ENCODE measurements at regions not wholly inside any gene's neighbourhood (a gene's known extent, or its start where the extent isn't known, plus 50 kb on each side); places are given as distances from the start of the nearest gene placed in this dataset.

GRCh38 chr5:97737608-97738007 lies 554.6 kb upstream of the RIOK2 start:
- TF ChIP-seq CTCF (IDR thresholded peaks at IDR 0.05; ENCODE audit: low read length) (no peak), EZH2 (IDR thresholded peaks at IDR 0.05; ENCODE audit: borderline replicate concordance, low read length) (no peak)

Data from OCI-LY1 (cell line).